IPS-15b (cell line): ENCODE measurements at regions not wholly inside any gene's neighbourhood (a gene's known extent, or its start where the extent isn't known, plus 50 kb on each side); places are given as distances from the start of the nearest gene placed in this dataset.

Experiments
- H3K27me3 ChIP-seq: one replicate; pipeline ENCODE4 v1.6.1; 2013; ENCODE audit warnings: low read length; ENCODE audit not compliant: control insufficient read depth, insufficient read depth
- H3K36me3 ChIP-seq: one replicate; pipeline ENCODE4 v1.6.1; 2013; ENCODE audit warnings: low read length; ENCODE audit not compliant: control insufficient read depth, insufficient read depth
- H3K4me1 ChIP-seq: one replicate; pipeline ENCODE4 v1.6.1; 2013; ENCODE audit warnings: mild to moderate bottlenecking, low read length; ENCODE audit not compliant: control insufficient read depth, insufficient read depth
- H3K4me3 ChIP-seq: one replicate; pipeline ENCODE4 v1.5.1; 2013; ENCODE audit warnings: low read depth, low read length
- H3K9ac ChIP-seq: one replicate; pipeline ENCODE4 v1.6.1; 2013; ENCODE audit warnings: low read depth, mild to moderate bottlenecking, low read length
- H3K9me3 ChIP-seq: one replicate; pipeline ENCODE4 v1.6.1; 2013; ENCODE audit warnings: mild to moderate bottlenecking, low read length; ENCODE audit not compliant: control insufficient read depth, insufficient read depth

- Histone ChIP-seq H3K9me3 (peaks cover 5% of the 10 kb centered on the region), H3K36me3 (no peaks in the 10 kb centered on the region), H3K27me3 (no peaks in the 10 kb centered on the region), H3K9ac (no peak overlapping the region), H3K4me3 (no peak overlapping the region), H3K4me1 (peaks cover 5% of the 10 kb centered on the region)
Observed at GRCh38 chr2:5544205-5544786, 147.9 kb upstream of the SOX11 start.

- Histone ChIP-seq H3K9ac (no peak overlapping the region), H3K4me3 (no peak overlapping the region), H3K4me1 (peaks cover 4% of the 10 kb centered on the region), H3K9me3 (peaks cover 5% of the 10 kb centered on the region), H3K27me3 (no peaks in the 10 kb centered on the region), H3K36me3 (no peaks in the 10 kb centered on the region)
Observed at GRCh38 chr2:5546181-5546580, 146.0 kb upstream of the SOX11 start.

- Histone ChIP-seq H3K36me3 (no peaks in the 10 kb centered on the region), H3K4me3 (no peak overlapping the region), H3K4me1 (peaks cover 4% of the 10 kb centered on the region), H3K9ac (no peak overlapping the region), H3K27me3 (no peaks in the 10 kb centered on the region), H3K9me3 (peaks cover 5% of the 10 kb centered on the region)
Observed at GRCh38 chr2:5548991-5549715, 143.0 kb upstream of the SOX11 start.

GRCh38 chr2:5549771-5550170 lies 142.4 kb upstream of the SOX11 start:
- Histone ChIP-seq H3K4me1 (peaks cover 4% of the 10 kb centered on the region), H3K36me3 (no peaks in the 10 kb centered on the region), H3K4me3 (no peak overlapping the region), H3K9ac (no peak overlapping the region), H3K9me3 (peaks cover under 1% of the 10 kb centered on the region), H3K27me3 (no peaks in the 10 kb centered on the region)

GRCh38 chr2:5555636-5556035 lies 136.5 kb upstream of the SOX11 start:
- no peaks in the 10 kb centered on the region for H3K27me3 ChIP-seq
- H3K9me3 ChIP-seq, result no peaks in the 10 kb centered on the region
- no peaks in the 10 kb centered on the region for H3K4me1 ChIP-seq
- no peak overlapping the region for H3K4me3 ChIP-seq
- H3K36me3 ChIP-seq, result no peaks in the 10 kb centered on the region
- H3K9ac ChIP-seq, result no peak overlapping the region

- Histone ChIP-seq H3K4me1 (no peaks in the 10 kb centered on the region), H3K4me3 (no peak overlapping the region), H3K9ac (no peak overlapping the region), H3K9me3 (no peaks in the 10 kb centered on the region), H3K27me3 (no peaks in the 10 kb centered on the region), H3K36me3 (no peaks in the 10 kb centered on the region)
Observed at GRCh38 chr2:5561006-5561405, 131.2 kb upstream of the SOX11 start.

GRCh38 chr2:5562426-5562825 lies 129.8 kb upstream of the SOX11 start:
- no peaks in the 10 kb centered on the region for H3K9me3 ChIP-seq
- no peaks in the 10 kb centered on the region for H3K36me3 ChIP-seq
- no peak overlapping the region for H3K4me3 ChIP-seq
- H3K4me1 ChIP-seq, result no peaks in the 10 kb centered on the region
- no peak overlapping the region for H3K9ac ChIP-seq
- H3K27me3 ChIP-seq, result no peaks in the 10 kb centered on the region

GRCh38 chr2:5562865-5563264 lies 129.3 kb upstream of the SOX11 start:
- no peak overlapping the region for H3K4me3 ChIP-seq
- no peaks in the 10 kb centered on the region for H3K4me1 ChIP-seq
- no peaks in the 10 kb centered on the region for H3K27me3 ChIP-seq
- no peaks in the 10 kb centered on the region for H3K36me3 ChIP-seq
- H3K9me3 ChIP-seq, result no peaks in the 10 kb centered on the region
- H3K9ac ChIP-seq, result no peak overlapping the region

GRCh38 chr2:5563411-5563810 lies 128.8 kb upstream of the SOX11 start:
- no peaks in the 10 kb centered on the region for H3K36me3 ChIP-seq
- no peaks in the 10 kb centered on the region for H3K9me3 ChIP-seq
- H3K27me3 ChIP-seq, result no peaks in the 10 kb centered on the region
- no peak overlapping the region for H3K9ac ChIP-seq
- H3K4me1 ChIP-seq, result no peaks in the 10 kb centered on the region
- no peak overlapping the region for H3K4me3 ChIP-seq

- H3K4me3 ChIP-seq, result no peak overlapping the region
- H3K4me1 ChIP-seq, result no peaks in the 10 kb centered on the region
- H3K27me3 ChIP-seq, result no peaks in the 10 kb centered on the region
- no peaks in the 10 kb centered on the region for H3K9me3 ChIP-seq
- no peaks in the 10 kb centered on the region for H3K36me3 ChIP-seq
- no peak overlapping the region for H3K9ac ChIP-seq
Observed at GRCh38 chr2:5569256-5569655, 122.9 kb upstream of the SOX11 start.

- H3K36me3 ChIP-seq, result no peaks in the 10 kb centered on the region
- H3K9ac ChIP-seq, result no peak overlapping the region
- H3K27me3 ChIP-seq, result no peaks in the 10 kb centered on the region
- H3K4me3 ChIP-seq, result no peak overlapping the region
- no peaks in the 10 kb centered on the region for H3K4me1 ChIP-seq
- no peaks in the 10 kb centered on the region for H3K9me3 ChIP-seq
Observed at GRCh38 chr2:5576015-5576414, 116.2 kb upstream of the SOX11 start.

GRCh38 chr2:5587766-5588165 lies 104.4 kb upstream of the SOX11 start:
- Histone ChIP-seq H3K4me1 (no peaks in the 10 kb centered on the region), H3K9ac (no peak overlapping the region), H3K4me3 (no peak overlapping the region), H3K27me3 (no peaks in the 10 kb centered on the region), H3K36me3 (no peaks in the 10 kb centered on the region), H3K9me3 (no peaks in the 10 kb centered on the region)
